ENCODE measurements at regions not wholly inside any gene's neighbourhood (a gene's known extent, or its start where the extent isn't known, plus 50 kb on each side); places are given as distances from the start of the nearest gene placed in this dataset.

DNA sequence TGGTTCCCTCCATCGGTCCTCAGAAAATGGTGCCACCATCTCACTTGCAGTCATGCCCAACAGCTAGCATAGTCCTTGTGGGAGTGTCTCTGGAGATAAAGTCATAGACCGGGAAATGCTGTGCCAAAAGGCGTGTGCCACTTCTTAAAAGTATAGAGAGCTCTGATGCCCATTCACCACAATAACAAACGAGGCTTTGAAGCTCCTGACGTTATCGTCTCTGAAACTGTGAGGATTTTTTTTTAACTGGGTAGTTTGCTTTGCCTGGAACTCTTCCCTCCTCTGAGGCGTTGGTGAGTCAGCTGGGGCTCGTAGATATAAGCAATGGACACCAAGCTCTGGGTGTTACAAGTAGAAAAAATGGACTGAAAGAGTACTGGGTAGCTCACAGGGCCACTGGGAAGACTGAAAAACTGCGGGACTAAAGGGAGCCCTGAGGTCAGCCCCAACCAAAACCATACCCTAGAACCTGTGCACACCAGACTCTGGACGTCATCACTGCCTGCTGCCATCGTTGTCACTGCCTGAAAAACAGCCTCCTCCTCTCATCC, 89.4 kb upstream of the TRIM2 start:
- intact Hi-C loops (cut with micrococcal nuclease): loop anchor here (2.0 to 10.0 kb wide), 3 partner anchors 38 to 407 kb away; no protein-coding TSS in a partner anchor
- no peak overlapping the region for H3K4me3 Mint-ChIP-seq (ENCODE audit: low read depth)
- H3K36me3 Mint-ChIP-seq (ENCODE audit: low read depth): no peaks in the 10 kb centered on the region
- DNase-seq (ENCODE audit: low spot score): peak; percentile 30
- H3K27ac Mint-ChIP-seq: no peak overlapping the region
- peaks cover 22% of the 10 kb centered on the region for H3K27me3 Mint-ChIP-seq (ENCODE audit: low read depth)
- no peaks in the 10 kb centered on the region for H3K9me3 Mint-ChIP-seq
- H3K4me1 Mint-ChIP-seq (ENCODE audit: low read depth): peaks cover 14% of the 10 kb centered on the region

DNA sequence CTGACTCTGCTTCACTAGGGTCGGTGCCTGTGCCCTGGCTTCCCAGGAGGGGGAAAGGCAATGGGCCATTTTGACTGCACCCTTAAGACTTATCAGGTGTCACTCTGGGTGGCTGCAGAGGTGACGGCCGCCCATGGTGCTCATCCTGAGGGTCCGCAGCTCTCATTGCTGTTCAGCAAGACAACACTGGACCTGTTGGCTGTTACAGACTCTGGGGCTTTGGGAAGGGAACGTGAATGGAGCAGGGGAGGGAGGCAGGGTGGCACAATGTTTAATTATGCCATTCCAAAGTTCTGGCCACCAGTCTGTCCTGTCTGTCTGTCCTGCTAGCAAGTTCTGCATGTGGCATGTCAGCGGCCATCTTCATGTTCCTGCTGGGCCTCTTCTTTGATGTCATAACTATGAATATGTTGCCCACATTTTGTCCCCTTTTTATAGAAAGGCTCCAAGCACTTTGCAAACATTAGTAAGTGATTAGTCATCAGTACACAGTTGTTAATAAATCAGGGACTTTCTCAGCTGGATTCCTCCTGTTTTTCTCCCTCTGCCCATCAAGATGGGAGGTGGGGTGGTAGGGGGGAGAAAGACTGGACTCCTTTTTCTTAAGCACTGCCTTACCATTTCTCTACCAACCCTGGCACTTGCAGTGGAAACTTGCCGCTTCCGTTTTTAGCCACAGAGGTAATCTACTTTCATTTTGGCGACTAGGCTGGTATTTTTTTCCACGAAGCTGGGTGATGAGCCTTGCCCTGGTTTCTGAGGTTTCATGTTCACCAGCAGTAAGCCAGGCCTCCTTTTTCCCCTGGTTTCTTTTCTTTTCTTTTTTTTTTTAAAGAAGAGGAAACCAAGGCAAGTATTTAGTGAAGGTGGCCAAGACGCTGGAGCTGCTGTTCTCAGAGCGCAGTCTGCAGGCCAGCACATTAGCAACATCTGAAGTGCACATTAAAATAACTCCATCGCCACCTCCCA, 88.6 kb upstream of the TRIM2 start:
- Mint-ChIP-seq H3K27ac (no peak overlapping the region), H3K36me3 (ENCODE audit: low read depth) (no peaks in the 10 kb centered on the region), H3K27me3 (ENCODE audit: low read depth) (peaks cover 19% of the 10 kb centered on the region), H3K9me3 (no peaks in the 10 kb centered on the region), H3K4me3 (ENCODE audit: low read depth) (peak overlapping the region; percentile 40), H3K4me1 (ENCODE audit: low read depth) (peaks cover 14% of the 10 kb centered on the region)
- intact Hi-C loops (cut with micrococcal nuclease): loop anchor here (2.0 to 10.0 kb wide), 3 partner anchors 37 to 407 kb away; no protein-coding TSS in a partner anchor
- peak; percentile 72 for DNase-seq (ENCODE audit: low spot score)

DNA sequence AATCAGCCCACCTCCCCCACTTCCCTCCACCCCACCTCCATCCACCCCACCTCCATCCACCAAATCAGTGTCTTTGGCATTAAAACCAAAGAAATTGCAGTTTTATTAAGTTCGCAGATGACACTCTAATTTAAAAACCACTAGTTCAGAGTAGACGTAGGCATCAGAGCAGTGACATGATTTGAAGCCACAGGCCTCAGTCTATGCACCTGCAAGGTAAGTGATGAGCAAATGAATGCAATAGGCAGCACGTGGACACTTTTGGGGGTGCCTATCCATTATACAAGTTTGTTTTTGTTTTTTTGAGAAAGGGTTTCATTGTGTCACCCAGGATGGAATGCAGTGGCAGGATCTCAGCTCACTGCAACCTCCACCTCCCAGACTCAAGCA, 88.0 kb upstream of the TRIM2 start:
- no peak overlapping the region for H3K27ac Mint-ChIP-seq
- no peaks in the 10 kb centered on the region for H3K36me3 Mint-ChIP-seq (ENCODE audit: low read depth)
- peaks cover 14% of the 10 kb centered on the region for H3K4me1 Mint-ChIP-seq (ENCODE audit: low read depth)
- DNase-seq (ENCODE audit: low spot score): no peak
- H3K27me3 Mint-ChIP-seq (ENCODE audit: low read depth): peaks cover 12% of the 10 kb centered on the region
- H3K4me3 Mint-ChIP-seq (ENCODE audit: low read depth): peak overlapping the region; percentile 40
- no peaks in the 10 kb centered on the region for H3K9me3 Mint-ChIP-seq
- intact Hi-C loops (cut with micrococcal nuclease): loop anchor here (5.0 to 10.0 kb wide), 2 partner anchors 331 to 406 kb away; no protein-coding TSS in a partner anchor

DNA sequence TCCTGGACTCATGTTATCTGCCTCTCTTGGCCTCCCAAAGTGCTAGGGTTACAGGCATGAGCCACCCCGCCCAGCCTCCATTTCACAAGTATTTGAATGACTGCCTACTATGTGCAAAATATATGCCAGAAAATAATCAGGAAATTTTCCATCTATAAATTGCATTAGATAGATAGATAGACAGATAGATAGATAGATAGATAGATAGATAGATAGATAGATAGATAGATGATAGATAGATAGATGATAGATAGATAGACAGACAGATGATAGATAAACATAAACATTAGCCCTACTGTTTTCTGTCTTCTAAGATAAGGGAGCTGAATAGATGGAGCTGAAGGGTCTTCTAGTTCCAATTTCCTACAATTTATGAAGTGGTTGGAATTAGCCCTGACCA, 87.4 kb upstream of the TRIM2 start:
- H3K27me3 Mint-ChIP-seq (ENCODE audit: low read depth): peaks cover 12% of the 10 kb centered on the region
- H3K4me1 Mint-ChIP-seq (ENCODE audit: low read depth): peaks cover 14% of the 10 kb centered on the region
- H3K36me3 Mint-ChIP-seq (ENCODE audit: low read depth): no peaks in the 10 kb centered on the region
- H3K9me3 Mint-ChIP-seq: no peaks in the 10 kb centered on the region
- no peak overlapping the region for H3K27ac Mint-ChIP-seq
- DNase-seq (ENCODE audit: low spot score): no peak
- intact Hi-C loops (cut with micrococcal nuclease): loop anchor here (5.0 to 10.0 kb wide), 2 partner anchors 332 to 406 kb away; no protein-coding TSS in a partner anchor
- H3K4me3 Mint-ChIP-seq (ENCODE audit: low read depth): no peak overlapping the region

DNA sequence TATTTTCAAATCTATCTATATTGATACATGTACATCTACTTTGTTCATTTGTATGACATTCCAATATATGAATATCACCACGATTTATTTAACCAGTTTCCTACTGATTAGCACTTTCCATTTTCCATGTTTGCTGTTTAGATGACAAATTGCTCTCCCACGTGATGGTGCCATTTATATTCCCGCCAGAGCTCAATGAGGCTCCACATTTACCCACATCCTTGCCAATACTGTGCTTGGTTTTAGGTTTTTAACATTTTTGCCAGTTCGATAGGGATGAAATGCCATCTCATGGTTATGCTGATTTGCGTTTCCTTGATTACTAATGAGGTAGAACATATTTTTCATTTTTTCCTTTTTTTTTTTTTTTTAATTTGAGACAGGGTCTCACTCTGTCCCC, 86.7 kb upstream of the TRIM2 start:
- peaks cover 12% of the 10 kb centered on the region for H3K27me3 Mint-ChIP-seq (ENCODE audit: low read depth)
- intact Hi-C loops (cut with micrococcal nuclease): loop anchor here (5.0 to 10.0 kb wide), 2 partner anchors 333 to 405 kb away; no protein-coding TSS in a partner anchor
- no peak for DNase-seq (ENCODE audit: low spot score)
- H3K9me3 Mint-ChIP-seq: no peaks in the 10 kb centered on the region
- H3K27ac Mint-ChIP-seq: no peak overlapping the region
- peaks cover 14% of the 10 kb centered on the region for H3K4me1 Mint-ChIP-seq (ENCODE audit: low read depth)
- H3K36me3 Mint-ChIP-seq (ENCODE audit: low read depth): no peaks in the 10 kb centered on the region
- no peak overlapping the region for H3K4me3 Mint-ChIP-seq (ENCODE audit: low read depth)

DNA sequence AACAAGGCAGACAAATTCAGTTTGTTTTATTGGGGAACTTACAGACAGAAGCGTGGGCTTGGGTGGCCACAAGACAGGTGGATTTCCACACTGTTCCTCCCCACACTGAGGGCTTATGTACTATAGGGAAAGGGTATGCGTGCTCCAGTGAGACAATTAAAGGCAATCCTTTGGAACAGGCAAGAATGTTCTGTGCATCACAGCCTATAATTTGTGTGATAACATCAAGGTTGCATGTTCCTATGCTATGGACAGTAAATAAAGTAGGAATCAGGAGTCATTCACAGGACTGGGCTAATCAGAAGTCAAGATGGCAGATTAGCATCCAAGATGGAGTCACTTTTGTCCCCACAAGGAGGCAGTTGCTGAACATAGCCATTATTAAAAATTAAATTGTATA, 84.6 kb upstream of the TRIM2 start:
- peaks cover 14% of the 10 kb centered on the region for H3K4me1 Mint-ChIP-seq (ENCODE audit: low read depth)
- peaks cover 16% of the 10 kb centered on the region for H3K27me3 Mint-ChIP-seq (ENCODE audit: low read depth)
- H3K27ac Mint-ChIP-seq: no peak overlapping the region
- H3K36me3 Mint-ChIP-seq (ENCODE audit: low read depth): no peaks in the 10 kb centered on the region
- no peak for DNase-seq (ENCODE audit: low spot score)
- no peaks in the 10 kb centered on the region for H3K9me3 Mint-ChIP-seq
- intact Hi-C loops (cut with micrococcal nuclease): loop anchor here (5.0 to 10.0 kb wide), 2 partner anchors 335 to 403 kb away; no protein-coding TSS in a partner anchor
- H3K4me3 Mint-ChIP-seq (ENCODE audit: low read depth): no peak overlapping the region

DNA sequence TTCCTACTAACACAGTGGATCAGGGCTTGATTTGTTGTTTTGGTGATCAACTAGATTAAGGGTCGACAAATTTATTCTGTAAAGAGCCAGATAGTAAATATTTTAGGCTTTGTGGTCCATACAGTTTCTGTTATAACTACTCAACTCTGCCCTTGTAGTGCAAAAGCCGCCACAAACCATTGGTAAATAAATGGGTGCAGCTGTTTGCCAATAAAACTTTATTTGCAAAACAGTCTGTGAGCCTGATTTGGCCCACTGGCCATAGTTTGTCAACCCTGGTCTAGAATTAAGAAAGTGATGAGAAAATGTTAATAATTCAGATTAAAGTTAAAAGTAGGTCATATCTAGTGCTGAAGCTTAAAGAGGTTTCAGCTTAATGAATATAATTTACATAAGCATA, 84.0 kb upstream of the TRIM2 start:
- Mint-ChIP-seq H3K27ac (no peak overlapping the region), H3K27me3 (ENCODE audit: low read depth) (peaks cover 16% of the 10 kb centered on the region), H3K4me1 (ENCODE audit: low read depth) (peaks cover 14% of the 10 kb centered on the region), H3K4me3 (ENCODE audit: low read depth) (no peak overlapping the region), H3K9me3 (no peaks in the 10 kb centered on the region), H3K36me3 (ENCODE audit: low read depth) (no peaks in the 10 kb centered on the region)
- intact Hi-C loops (cut with micrococcal nuclease): no loop called here
- no peak for DNase-seq (ENCODE audit: low spot score)

DNA sequence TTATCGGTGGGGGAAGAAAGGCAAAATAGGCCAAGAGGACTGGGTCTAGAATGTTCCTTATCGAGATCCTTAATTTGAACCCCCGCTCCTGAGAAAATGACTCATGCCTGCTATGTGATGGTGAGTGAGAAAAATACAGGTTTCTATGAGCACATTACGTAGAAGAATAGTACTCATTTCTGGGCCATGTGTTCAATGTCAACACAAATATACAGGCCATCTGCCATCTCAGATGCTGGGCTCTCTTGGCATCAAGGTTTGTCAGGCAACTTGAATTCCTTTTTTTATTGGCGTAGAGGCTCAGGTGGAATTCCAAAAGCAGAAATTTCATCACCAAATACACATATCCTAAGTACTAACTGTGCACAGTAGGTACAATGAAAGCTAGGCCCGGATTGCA, 81.4 kb upstream of the TRIM2 start:
- Mint-ChIP-seq H3K27ac (no peak overlapping the region), H3K9me3 (no peaks in the 10 kb centered on the region)
- intact Hi-C loops (cut with micrococcal nuclease): no loop called here

DNA sequence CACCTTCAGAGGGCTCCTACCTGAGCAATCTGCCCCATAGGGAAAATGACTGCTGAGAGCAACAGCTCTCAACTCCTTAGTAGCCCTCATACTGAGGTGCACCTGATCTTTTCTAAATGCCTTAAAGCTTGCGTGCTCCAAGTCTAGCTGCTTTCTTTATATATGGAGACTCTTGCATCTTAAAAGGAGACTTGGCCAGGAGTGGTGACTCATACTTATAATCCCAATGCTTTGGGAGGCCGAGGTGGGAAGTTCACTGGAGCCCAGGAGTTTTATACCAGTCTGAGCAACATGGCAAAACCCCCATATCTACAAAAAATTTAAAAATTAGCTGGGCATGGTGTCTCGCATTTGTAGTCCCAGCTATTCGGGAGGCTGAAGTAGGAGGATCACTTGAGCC, 78.1 kb upstream of the TRIM2 start:
- intact Hi-C loops (cut with micrococcal nuclease): no loop called here
- H3K27me3 Mint-ChIP-seq (ENCODE audit: low read depth): peaks cover 19% of the 10 kb centered on the region
- H3K9me3 Mint-ChIP-seq: peaks cover 4% of the 10 kb centered on the region

More for the DNA sequence above, 81.4 kb upstream of the TRIM2 start:
- Mint-ChIP-seq H3K27me3 (ENCODE audit: low read depth) (peaks cover 20% of the 10 kb centered on the region), H3K4me3 (ENCODE audit: low read depth) (no peak overlapping the region), H3K36me3 (ENCODE audit: low read depth) (no peaks in the 10 kb centered on the region), H3K4me1 (ENCODE audit: low read depth) (peaks cover 2% of the 10 kb centered on the region)
- no peak for DNase-seq (ENCODE audit: low spot score)

DNA sequence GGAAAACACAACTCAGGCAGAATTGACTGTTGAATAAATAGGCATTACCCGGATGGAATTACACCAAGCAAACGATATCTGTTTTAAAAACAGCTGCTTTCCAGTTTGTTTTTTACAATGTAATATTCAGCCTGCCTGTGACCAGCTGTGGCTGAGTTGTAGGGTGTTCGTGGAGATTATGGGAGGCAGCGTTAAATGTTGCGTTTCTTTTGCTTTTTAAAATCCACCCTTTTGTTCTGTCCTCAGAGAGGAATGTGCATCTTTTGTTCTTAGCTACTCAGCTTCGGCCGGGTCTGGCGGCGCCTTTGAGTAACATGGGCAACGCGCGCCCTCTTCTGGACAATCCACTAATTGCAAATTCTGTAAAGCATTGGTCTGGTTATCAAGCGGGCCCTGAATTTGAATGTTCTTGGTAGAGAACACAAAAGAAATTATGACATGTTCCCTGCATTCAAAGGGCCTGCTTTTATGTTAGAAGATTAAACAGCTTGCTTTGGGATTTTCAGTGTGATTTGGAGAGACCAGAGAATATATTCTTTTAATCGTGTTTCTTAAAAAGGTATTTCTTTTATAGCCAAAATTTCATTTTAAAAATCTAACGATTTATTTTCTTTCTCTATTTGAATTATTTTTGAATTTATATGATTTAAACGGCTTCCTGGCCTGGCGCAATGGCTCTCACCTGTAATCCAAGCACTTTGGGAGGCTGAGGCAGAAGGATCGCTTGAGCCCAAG, 76.3 kb upstream of the TRIM2 start:
- Mint-ChIP-seq H3K4me1 (ENCODE audit: low read depth) (peaks cover 2% of the 10 kb centered on the region), H3K27ac (no peak overlapping the region), H3K9me3 (peaks cover 4% of the 10 kb centered on the region), H3K27me3 (ENCODE audit: low read depth) (peaks cover 30% of the 10 kb centered on the region), H3K4me3 (ENCODE audit: low read depth) (no peak overlapping the region), H3K36me3 (ENCODE audit: low read depth) (no peaks in the 10 kb centered on the region)
- intact Hi-C loops (cut with micrococcal nuclease): loop anchor here (1.0 to 2.0 kb wide), 2 partner anchors 45 to 281 kb away; no protein-coding TSS in a partner anchor
- peak; percentile 70 for DNase-seq (ENCODE audit: low spot score)

More for the DNA sequence above, 78.1 kb upstream of the TRIM2 start:
- no peak for DNase-seq (ENCODE audit: low spot score)
- no peaks in the 10 kb centered on the region for H3K36me3 Mint-ChIP-seq (ENCODE audit: low read depth)
- H3K4me1 Mint-ChIP-seq (ENCODE audit: low read depth): peaks cover 2% of the 10 kb centered on the region
- no peak overlapping the region for H3K27ac Mint-ChIP-seq
- no peak overlapping the region for H3K4me3 Mint-ChIP-seq (ENCODE audit: low read depth)

DNA sequence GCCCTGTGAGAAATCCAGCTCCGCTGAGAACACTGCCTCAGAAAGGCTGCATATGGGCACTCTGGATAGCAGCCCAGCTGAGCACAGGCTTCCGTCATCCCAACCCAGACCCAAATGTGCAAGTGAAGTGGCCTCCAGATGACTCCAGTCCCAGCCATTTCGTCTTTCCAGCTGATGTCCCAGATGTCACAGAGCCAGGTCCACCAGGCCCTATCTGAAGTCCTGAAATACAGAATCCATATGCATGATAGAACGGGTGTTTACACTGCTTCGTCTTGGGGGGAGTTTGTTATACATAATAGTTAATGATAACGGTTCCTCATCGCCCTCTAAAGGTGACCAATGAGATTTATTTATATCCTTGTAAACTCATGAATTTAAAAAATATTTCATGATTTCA, 72.6 kb upstream of the TRIM2 start:
- H3K27me3 Mint-ChIP-seq (ENCODE audit: low read depth): peaks cover 35% of the 10 kb centered on the region
- H3K4me3 Mint-ChIP-seq (ENCODE audit: low read depth): no peak overlapping the region
- H3K9me3 Mint-ChIP-seq: peaks cover 4% of the 10 kb centered on the region
- peaks cover 20% of the 10 kb centered on the region for H3K4me1 Mint-ChIP-seq (ENCODE audit: low read depth)
- H3K27ac Mint-ChIP-seq: no peak overlapping the region
- intact Hi-C loops (cut with micrococcal nuclease): no loop called here
- no peak for DNase-seq (ENCODE audit: low spot score)
- H3K36me3 Mint-ChIP-seq (ENCODE audit: low read depth): no peaks in the 10 kb centered on the region

DNA sequence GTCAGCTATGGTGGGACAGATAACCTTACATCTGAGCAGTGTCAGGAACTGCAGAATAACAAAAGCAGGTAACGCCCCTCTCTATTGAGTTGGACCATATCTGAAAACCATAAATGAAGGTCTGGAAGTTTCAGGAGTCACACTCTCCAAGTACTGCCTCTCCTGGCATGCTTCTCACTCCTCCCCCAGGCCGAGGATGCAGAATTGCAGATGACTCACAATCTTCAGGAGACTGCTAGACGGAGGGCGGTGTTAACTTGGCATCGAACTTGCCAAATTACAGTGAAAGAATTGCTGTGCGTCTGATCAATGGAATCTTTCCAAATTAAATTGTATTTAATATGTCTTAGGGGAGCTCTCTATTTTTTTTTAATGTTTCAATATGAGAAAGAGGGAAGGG, 67.1 kb upstream of the TRIM2 start:
- Mint-ChIP-seq H3K36me3 (ENCODE audit: low read depth) (no peaks in the 10 kb centered on the region), H3K4me3 (ENCODE audit: low read depth) (no peak overlapping the region), H3K27ac (no peak overlapping the region), H3K27me3 (ENCODE audit: low read depth) (peaks cover 33% of the 10 kb centered on the region), H3K4me1 (ENCODE audit: low read depth) (peaks cover 18% of the 10 kb centered on the region), H3K9me3 (no peaks in the 10 kb centered on the region)
- no peak for DNase-seq (ENCODE audit: low spot score)
- intact Hi-C loops (cut with micrococcal nuclease): no loop called here
